H1 (cell line): ENCODE measurements at regions not wholly inside any gene's neighbourhood (a gene's known extent, or its start where the extent isn't known, plus 50 kb on each side); places are given as distances from the start of the nearest gene placed in this dataset.

ENCODE experiments used
- EZH2 ChIP-seq: fragments of 200-600 bp; sonication (generic); IDR thresholded peaks from 2 replicates; pipeline ENCODE4 v1.7.1; 2012; ENCODE audit warnings: low read depth, mild to moderate bottlenecking, moderate library complexity, low read length, inconsistent platforms; ENCODE audit not compliant: severe bottlenecking
- POLR2A ChIP-seq, 2 experiments: IDR thresholded peaks; 1 replicate in 1 of 2; 2 replicates in 1 of 2; pipeline ENCODE4 v1.6.1; 2011; ENCODE audit warnings: low read depth in 2 of 2, low read length in 2 of 2, mild to moderate bottlenecking in 2 of 2; ENCODE audit errors: control extremely low read depth in 1 of 2
- TF ChIP-seq, protein P1 (sequence below): IDR thresholded peaks from 2 replicates; pipeline ENCODE4 v1.6.1; 2011; ENCODE audit warnings: low read length, improper control_type of control experiment

GRCh38 chr3:55406696-55407425, 80.2 kb downstream of the WNT5A start:
- TF ChIP-seq EZH2 (no peak), POLR2A (IDR thresholded peaks at IDR 0.05; ENCODE audit: control extremely low read depth in 1 of 2, low read depth in 2 of 2, low read length in 2 of 2) (no peak)
- TF ChIP-seq, protein P1, sequence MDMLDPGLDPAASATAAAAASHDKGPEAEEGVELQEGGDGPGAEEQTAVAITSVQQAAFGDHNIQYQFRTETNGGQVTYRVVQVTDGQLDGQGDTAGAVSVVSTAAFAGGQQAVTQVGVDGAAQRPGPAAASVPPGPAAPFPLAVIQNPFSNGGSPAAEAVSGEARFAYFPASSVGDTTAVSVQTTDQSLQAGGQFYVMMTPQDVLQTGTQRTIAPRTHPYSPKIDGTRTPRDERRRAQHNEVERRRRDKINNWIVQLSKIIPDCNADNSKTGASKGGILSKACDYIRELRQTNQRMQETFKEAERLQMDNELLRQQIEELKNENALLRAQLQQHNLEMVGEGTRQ, result no peak
